ENCODE measurements at regions not wholly inside any gene's neighbourhood (a gene's known extent, or its start where the extent isn't known, plus 50 kb on each side); places are given as distances from the start of the nearest gene placed in this dataset.
"Not testable (repeated sequence)": the region's sequence is repeated elsewhere in the genome, so short reads cannot be mapped to it uniquely, and the experiment has no call there.

GRCh38 chr13:88248393-88248792 lies 577.2 kb downstream of the SLITRK5 start:
- Mint-ChIP-seq H3K9me3 (no peaks in the 10 kb centered on the region), H3K36me3 (no peaks in the 10 kb centered on the region), H3K4me1 (ENCODE audit: unreplicated experiment) (no peaks in the 10 kb centered on the region), H3K27ac (no peak overlapping the region), H3K4me3 (no peak overlapping the region), H3K27me3 (no peaks in the 10 kb centered on the region)
- no peak for DNase-seq (ENCODE audit: extremely low spot score, unreplicated experiment)
- no peak for TF ChIP-seq CTCF (conservative IDR thresholded peaks at IDR 0.05)

- H3K36me3 Mint-ChIP-seq: no peaks in the 10 kb centered on the region
- TF ChIP-seq CTCF (conservative IDR thresholded peaks at IDR 0.05): no peak
- H3K9me3 Mint-ChIP-seq: no peaks in the 10 kb centered on the region
- no peak overlapping the region for H3K4me3 Mint-ChIP-seq
- DNase-seq (ENCODE audit: extremely low spot score, unreplicated experiment): no peak
- no peak overlapping the region for H3K27ac Mint-ChIP-seq
- H3K27me3 Mint-ChIP-seq: peaks cover 3% of the 10 kb centered on the region
- no peaks in the 10 kb centered on the region for H3K4me1 Mint-ChIP-seq (ENCODE audit: unreplicated experiment)
Measured at GRCh38 chr13:88257706-88258105, 586.5 kb downstream of the SLITRK5 start.

DNA sequence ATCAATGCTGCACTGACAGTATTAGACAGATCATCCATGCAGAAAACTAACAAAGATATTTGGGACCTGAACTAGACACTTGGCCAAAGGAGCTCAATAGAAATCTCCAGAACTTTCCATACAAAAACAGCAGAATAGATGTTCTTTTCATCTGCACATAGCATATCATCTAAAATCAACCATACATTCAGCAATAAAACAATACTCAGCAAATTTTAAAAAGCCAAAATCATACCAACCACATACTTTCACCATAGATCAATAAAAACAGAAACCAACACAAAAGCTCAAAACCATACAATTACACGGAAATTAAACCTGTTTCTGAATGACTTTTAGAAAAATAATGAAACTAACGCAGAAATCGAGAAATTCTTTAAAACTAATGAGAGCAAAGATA lies 592.6 kb downstream of the SLITRK5 start:
- no peak for TF ChIP-seq CTCF (conservative IDR thresholded peaks at IDR 0.05)
- Mint-ChIP-seq H3K36me3 (no peaks in the 10 kb centered on the region), H3K4me1 (ENCODE audit: unreplicated experiment) (no peaks in the 10 kb centered on the region), H3K9me3 (no peaks in the 10 kb centered on the region), H3K27ac (no peak overlapping the region), H3K27me3 (no peaks in the 10 kb centered on the region), H3K4me3 (no peak overlapping the region)
- DNase-seq (ENCODE audit: extremely low spot score, unreplicated experiment): no peak

DNA sequence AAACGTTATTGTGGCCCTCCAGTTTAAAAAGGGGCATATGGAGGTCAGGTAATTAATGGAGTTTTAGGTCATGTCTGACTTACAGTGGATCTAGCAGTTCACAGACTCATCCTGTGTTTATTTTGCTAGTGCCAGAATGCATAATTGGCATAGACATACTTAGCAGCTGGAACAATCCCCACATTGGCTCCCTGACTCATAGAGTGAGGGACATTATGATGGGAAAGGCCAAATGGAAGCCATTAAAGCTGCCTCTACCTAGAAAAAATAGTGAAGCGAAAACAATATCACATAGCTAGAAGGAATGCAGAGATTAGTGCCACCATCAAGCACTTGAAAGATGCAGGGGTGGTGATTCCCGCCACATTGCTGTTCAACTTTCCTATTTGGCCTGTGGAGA lies 610.7 kb downstream of the SLITRK5 start:
- no peak for DNase-seq (ENCODE audit: extremely low spot score, unreplicated experiment)
- Mint-ChIP-seq H3K4me3 (no peak overlapping the region), H3K9me3 (peaks cover 11% of the 10 kb centered on the region), H3K4me1 (ENCODE audit: unreplicated experiment) (no peaks in the 10 kb centered on the region), H3K27me3 (no peaks in the 10 kb centered on the region), H3K36me3 (no peaks in the 10 kb centered on the region), H3K27ac (no peak overlapping the region)
- no peak for TF ChIP-seq CTCF (conservative IDR thresholded peaks at IDR 0.05)

DNA sequence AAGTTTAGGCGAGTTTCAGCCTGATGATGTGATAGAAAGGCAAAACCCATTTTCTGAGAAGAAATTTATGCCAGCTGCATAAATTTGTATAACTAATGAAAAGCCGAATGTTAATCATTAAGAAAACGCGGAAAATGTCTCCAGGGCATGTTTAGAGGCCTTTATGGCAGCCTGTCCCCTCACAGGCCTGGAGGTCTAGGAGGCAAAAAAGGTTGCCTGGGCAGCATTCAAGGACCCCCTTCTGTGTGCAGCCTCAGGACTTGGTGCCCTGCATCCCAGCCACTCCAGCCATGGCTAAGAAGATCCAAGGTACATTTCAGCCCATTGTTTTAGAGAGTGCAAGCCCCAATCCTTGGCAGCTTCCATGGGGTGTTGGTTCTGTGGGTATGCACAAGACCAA lies 614.2 kb downstream of the SLITRK5 start:
- no peaks in the 10 kb centered on the region for H3K36me3 Mint-ChIP-seq
- no peaks in the 10 kb centered on the region for H3K27me3 Mint-ChIP-seq
- DNase-seq (ENCODE audit: extremely low spot score, unreplicated experiment): no peak
- H3K4me3 Mint-ChIP-seq: no peak overlapping the region
- no peak overlapping the region for H3K27ac Mint-ChIP-seq
- TF ChIP-seq CTCF (conservative IDR thresholded peaks at IDR 0.05): no peak
- peaks cover 11% of the 10 kb centered on the region for H3K9me3 Mint-ChIP-seq
- no peaks in the 10 kb centered on the region for H3K4me1 Mint-ChIP-seq (ENCODE audit: unreplicated experiment)

GRCh38 chr13:88288326-88288725 lies 617.2 kb downstream of the SLITRK5 start:
- Mint-ChIP-seq H3K4me3 (no peak overlapping the region), H3K4me1 (ENCODE audit: unreplicated experiment) (no peaks in the 10 kb centered on the region), H3K9me3 (peaks cover 11% of the 10 kb centered on the region), H3K27me3 (no peaks in the 10 kb centered on the region), H3K36me3 (no peaks in the 10 kb centered on the region), H3K27ac (no peak overlapping the region)
- no peak for DNase-seq (ENCODE audit: extremely low spot score, unreplicated experiment)
- TF ChIP-seq CTCF (conservative IDR thresholded peaks at IDR 0.05): no peak

- not testable (repeated sequence) for H3K36me3 Mint-ChIP-seq; H3K4me3 Mint-ChIP-seq; H3K9me3 Mint-ChIP-seq; DNase-seq (ENCODE audit: extremely low spot score, unreplicated experiment); H3K4me1 Mint-ChIP-seq (ENCODE audit: unreplicated experiment); H3K27me3 Mint-ChIP-seq; H3K27ac Mint-ChIP-seq
Measured at GRCh38 chr13:88291731-88292130, 620.6 kb downstream of the SLITRK5 start.

All from type B pancreatic cell (in vitro differentiated cells).